ENCODE measurements at regions not wholly inside any gene's neighbourhood (a gene's known extent, or its start where the extent isn't known, plus 50 kb on each side); places are given as distances from the start of the nearest gene placed in this dataset.

DNA sequence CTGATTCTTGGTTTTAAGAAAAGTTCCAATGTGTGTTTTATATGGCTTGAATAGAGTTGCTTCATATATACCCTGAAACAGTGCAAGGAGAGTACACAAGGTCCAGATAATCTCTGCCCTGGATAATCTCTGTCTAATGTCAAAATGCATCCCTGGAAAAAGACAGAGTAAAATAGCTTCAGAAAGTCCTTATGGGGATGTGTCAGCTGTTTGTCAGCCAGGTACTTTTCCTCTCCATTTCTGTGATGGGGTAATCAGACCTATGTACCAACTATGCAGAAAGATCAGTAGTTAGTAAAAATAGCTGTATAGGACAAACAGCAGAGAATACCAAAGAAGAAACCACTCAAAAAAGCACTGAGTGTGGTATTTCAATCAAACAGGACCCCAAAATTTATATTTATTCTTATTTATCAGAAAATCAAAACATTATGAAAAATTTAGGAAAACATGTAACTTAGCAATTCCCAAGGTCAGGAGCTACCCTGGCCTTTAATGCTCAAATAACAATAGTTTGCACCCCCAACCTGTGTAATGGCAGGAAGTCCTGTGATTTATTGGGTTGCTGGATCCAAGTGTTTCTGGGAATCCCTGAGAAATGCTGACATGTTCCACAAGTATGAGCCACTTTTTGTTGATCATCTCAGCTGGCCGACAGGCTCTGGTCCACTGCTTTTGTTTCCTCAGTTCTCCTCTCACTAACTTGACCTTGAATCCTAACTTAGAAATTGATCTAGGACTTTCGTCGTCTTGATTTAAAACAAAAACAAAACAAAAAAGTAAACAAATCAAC, 69.6 kb downstream of the MDH1 start:
- no peak for DNase-seq (ENCODE audit: low read depth in 2 of 2)

DNA sequence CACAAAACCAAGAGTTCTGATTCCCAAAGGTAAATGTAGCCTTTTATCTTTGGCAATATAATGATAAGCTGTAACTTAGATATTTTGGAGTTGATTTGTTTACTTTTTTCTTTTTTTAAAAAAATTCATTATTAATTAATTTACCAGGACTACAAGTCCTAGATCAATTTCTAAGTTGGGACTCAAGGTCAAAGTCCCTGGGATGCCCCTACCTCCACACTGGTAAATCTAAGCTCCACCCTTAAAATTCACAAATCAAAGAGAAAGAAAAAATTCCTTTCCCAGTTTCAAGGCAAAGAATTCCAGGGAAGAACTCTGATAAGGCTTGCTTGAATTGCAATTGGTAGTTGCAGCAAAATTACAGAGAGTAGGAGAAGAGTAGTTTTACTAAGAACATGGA, 71.3 kb downstream of the MDH1 start:
- no peak for DNase-seq (ENCODE audit: low read depth in 2 of 2)

DNA sequence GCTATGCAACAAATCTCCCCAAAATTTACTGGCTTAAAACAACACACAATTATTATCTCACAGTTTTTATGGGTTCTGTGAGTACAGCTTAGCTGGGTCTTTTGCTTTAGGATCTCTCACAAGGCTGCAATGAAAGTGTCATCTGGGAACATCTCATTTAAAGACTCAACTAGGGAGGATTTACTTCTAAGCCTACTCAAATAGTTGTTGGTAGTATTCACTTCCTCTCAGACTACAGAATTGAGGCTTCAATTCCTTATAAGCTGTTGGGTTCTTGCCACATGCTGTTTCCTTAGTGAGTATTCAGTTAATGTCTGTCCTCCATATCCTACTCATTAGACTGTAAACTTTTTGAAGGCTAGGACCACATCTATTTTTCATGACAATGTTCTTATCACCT, 72.3 kb downstream of the MDH1 start:
- peak; percentile 85 to 87 for DNase-seq (ENCODE audit: low read depth in 2 of 2)

DNA sequence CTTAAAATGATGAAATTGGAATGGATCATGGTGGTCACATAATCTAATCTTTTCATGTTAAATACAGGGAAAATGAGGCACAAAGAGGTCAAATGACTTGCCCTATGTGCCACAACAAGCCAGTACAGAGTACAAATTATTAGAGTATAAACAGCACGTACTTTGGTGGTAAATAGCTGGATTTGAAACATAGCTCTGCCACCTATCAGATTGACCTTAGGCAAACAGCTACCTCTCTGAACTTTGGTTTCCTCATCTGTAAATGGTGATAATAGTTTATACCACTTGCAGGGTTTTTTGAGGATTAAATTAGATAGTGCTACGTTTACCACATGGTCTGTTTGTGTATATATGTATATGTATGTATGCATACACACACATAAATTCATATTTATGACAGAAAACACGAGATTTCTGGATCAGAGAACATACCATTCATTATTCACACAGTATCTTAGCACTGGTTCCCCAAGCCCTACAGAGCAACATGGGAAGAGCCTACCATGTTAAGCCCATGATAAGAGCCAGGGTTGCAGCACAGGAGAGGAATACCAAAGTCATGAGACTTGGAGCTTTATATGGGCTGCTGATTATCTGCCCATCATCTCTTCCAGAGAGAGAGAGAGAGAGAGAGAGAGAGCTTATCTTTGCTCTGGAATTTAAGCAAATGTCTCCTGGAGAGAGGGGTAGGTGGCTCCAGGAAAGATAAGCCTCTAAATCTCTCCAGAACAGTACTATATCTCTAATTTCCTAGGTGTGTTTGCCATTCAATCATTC, 73.5 kb downstream of the MDH1 start:
- DNase-seq (ENCODE audit: low read depth in 2 of 2) = no peak

DNA sequence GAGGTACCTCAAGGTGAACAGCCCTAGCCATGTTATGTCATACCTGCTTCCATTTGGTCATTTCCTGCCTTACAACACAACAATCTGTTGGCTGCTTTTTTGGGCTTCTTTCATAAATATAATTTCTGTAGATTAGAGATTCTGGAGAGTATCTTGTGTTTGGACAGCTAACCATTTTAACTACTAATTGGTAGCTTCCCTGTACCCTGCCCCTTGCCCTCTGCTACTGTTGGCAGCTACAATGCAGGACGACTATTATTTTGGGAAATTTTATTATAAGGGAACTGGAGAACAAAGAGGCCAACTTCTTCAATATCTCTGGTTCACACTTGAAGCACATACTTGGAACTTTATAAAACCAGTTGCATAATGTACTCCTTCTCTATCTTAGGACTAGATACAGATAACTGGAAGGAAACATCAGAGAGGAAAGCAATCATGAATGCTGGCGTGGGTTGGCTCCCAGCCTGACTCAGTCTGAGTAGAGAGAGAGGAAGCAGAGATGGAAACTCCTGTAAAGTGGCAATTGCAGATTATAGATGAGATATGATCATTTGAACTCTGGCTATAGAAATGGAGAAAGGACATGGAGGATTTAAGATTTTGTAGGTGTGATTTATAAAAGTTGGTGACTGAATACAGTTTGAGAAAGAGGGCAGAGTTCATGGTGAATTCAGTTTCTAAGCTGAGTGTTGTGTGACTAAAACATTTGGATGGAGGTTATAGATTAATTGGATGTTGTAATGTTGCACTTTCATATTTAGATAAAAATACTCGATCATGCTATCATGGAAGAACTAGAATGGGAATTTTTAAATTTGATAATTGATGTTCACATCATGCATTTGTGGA, 74.5 kb downstream of the MDH1 start:
- DNase-seq (ENCODE audit: low read depth in 2 of 2) = no peak

DNA sequence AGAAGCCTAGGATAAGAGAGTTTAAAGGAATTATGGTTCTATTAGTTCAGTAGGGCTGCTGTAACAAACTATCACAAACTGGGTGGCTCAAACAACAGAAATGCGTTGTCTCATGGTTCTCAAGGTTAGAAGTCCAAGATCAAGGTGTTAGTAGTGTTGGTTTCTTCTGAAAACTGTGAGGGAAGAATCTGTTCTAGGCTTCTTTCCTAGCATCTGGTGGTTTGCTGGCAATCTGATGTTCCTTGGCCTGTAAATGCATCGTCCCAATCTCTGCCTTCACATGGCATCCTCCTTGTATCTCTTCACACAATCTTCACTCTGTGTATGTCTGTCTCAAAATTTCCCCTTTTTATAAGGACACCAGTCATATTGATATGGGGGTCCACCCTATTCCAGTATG, 76.3 kb downstream of the MDH1 start:
- DNase-seq (ENCODE audit: low read depth in 2 of 2) = no peak

DNA sequence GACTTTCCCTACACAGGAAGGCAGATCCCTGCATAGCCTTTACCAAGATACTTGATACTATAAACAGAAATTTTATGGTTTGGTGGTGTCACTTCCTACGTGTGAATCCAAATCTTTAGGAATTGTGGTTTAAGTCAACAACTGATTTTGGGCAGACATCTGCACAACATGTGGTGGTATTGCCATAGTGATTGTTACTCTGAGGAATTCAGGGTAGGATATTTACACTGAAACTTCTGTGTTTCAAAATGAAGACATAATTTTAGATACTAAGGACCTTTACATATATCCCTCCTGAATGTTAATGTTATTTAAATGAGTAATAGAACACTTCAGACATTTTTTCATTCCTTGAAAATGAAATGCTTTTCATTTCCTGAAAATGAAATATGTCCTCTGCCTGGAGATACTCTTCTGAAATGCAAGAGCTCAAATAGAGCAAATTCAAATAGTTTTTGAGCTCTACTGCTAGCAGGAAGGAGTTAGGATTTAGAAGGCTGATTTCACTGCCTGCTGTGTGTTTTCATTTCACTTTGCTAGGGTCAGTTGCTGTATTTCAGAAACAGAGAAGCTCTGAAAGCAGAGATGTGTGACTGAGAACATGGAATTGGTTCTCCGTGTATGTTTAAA, 77.2 kb downstream of the MDH1 start:
- peak; percentile 90 to 93 for DNase-seq (ENCODE audit: low read depth in 2 of 2)

DNA sequence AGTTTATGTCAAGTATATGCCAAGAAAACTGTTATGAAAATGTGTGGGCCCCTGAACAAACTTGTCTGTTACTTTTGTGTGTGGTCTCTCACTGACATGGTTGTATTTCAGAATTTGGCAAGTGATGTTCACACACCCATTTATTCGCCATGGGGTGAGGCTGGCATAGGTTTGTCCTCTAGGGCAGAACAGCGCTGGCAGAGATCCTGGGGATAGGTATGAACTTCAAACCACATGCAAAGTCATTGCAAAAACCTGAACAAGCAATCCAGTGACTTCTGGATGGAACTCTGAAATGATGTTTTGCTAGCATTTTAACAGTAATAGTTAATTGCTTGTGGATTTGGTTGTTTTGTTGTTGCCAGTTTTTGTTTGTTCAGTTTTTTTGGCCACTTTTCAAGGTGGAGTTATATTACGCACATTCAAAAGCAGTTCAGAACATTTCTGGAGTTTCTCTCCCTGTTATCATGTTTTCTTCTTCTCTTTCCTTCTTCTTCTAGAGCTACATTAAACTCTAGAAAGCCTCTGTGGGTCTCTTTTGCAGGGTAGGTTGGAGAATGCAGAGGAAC, 78.5 kb downstream of the MDH1 start:
- no peak for DNase-seq (ENCODE audit: low read depth in 2 of 2)

DNA sequence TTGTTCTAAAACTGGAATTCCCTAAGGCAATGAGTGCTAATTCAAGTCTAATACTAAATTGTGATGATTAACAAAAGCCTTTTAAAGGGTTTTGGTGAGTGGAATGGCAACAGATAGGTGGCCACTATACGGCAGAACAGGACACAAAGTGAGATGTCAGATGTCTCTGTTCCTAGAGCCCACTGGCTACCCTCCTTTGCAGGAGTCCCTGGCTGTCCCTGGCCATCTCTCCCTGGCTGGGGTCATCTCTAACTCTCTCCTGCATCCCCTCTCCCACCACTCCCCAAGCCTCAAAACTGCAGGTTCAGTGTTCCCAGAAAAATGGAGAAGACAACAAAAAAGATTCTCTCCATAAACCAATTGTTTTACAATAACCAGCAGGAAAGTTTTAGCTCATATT, 79.2 kb downstream of the MDH1 start:
- no peak for DNase-seq (ENCODE audit: low read depth in 2 of 2)

DNA sequence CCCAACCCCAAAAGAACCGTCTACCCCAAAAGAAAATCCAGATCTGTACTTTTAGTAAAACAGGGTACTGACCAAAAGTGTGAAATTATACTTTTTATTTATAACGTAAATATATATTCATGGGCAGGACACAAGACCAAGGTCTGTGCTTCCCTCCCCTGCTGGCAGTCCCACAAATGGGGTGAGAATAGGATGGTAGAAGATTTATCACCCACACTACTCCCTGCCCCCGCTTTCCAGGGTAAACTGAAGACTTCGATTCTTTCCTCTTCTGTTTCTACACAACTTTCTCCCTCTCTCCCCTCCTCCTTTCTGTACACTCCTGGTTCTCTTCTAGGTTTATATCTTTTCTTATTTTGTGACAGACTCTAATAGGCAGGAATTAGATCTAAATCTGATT, 79.7 kb downstream of the MDH1 start:
- no peak for DNase-seq (ENCODE audit: low read depth in 2 of 2)

DNA sequence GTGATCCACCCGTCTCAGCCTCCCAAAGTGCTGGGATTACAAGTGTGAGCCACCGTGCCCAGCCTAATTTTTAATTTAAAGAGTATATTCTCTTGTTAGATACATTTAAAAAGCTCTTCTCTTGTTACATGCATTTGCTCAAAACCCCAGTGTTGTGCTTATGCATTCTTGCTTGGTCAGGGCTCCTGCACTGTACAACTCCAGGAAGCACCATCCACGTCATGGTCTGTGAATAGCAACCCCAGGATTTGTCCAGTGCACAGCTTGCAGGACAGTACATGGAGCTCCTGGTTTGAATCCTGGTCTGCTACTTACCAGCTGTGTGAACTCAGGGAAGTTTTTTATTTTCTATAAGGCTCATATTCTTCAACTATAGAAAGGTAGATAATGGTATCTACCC, 80.8 kb downstream of the MDH1 start:
- no peak for DNase-seq (ENCODE audit: low read depth in 2 of 2)

DNA sequence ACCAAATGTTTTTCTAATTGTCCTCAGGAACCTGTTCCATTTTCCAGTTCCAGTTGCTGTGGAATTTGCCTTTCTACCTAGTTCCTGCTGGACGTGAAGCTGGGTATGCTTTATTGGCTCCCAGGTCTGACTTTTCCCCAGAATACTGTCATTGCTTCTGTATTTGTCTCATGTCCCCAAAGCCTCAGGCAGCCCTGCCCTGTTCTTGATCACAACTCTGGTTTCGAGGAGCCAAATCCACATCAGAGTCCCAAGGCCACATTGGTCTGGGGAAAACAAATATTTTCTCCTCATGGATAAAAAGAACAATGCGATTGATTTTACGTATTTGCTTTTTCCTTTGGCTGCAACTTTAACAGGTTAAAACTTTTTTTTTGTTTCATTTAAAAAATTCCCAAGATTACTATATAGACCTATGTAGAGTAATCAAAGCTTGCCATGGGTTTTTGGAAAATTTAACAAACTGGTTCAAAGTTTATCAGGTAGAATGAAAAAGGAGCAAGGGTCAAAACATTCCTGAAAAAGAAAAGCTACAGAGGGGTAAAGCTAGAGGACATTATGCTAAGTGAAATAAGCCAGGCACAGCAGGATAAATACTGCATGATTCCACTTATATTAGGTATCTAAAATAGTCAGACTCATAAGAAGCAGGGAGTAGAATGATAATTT, 85.2 kb downstream of the MDH1 start:
- DNase-seq (ENCODE audit: low read depth in 2 of 2) = no peak

DNA sequence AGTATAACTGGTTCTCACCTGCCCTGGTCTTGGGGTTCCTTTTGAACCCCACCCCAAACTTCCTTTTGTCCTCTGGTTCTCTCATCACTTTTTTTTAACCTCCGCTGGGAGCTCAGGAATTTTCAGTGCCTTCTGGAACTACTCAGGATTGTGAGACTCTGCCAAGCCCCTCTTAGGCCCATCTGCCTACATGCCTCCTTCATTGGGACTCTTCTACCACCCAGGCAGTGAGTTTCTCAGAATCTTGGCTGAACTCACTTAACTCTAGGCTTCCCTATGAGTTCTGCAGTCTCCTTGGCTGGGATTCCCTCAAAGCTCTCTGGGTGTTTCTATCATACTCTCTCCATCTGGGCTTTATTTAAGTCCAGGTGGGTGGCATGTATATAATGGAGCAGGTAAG, 86.3 kb downstream of the MDH1 start:
- no peak for DNase-seq (ENCODE audit: low read depth in 2 of 2)

DNA sequence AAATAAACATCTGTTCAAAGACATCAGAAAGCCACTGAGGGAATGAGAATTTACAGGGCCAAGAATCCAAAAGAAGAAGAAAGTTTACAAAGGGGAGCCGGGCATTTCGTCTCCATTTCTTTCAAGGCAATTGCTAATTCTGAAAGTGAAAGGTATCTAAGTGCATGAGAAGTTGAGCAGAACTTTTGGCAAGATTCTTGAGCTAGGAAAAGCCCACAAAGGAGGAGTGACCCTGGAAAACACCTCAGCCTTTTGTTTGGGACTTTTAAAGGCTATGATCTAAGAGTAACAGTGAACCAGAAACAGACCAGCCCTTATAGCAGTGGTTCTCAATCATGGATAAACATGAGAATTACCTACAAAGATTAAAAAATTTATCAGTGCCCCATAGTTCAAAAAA, 87.4 kb downstream of the MDH1 start:
- DNase-seq (ENCODE audit: low read depth in 2 of 2) = no peak

DNA sequence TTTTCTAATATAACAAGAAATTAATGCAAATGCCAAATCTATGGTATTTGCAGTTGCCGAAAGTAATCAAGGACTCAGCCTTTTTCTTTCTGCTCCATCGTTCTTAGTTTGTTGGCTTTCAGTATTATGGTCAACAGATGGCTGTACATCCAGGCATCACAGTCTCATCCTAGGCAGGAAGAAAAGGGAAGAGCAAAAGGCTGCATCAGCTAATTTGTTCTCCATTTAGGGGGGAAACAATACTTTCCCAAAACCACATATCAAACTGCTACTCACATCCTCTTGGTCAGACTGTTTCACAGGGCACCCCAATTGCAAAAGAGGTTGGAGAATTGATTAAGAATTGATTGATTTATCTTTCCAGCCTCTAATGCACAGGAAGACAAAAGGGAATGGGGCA, 89.3 kb downstream of the MDH1 start:
- DNase-seq (ENCODE audit: low read depth in 2 of 2) = no peak

DNA sequence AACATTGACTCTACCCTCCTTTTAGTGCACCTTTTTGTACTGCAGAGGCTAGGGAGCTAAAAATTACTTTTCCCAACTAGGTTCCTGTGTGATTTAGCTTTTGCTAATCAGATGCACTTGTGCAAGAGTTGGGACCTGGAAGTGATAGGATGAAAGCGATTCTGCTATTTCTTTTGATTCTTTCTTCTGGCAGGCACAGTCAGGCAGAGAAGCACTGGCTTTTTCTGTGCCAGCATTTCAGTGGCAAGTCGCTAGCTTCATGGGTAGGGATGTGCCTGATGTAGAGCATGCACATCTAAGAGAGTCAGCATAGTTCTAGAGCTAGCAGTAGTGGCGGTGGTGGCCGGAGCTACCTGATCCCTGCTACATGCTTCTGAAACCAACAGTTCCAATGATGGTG, 89.8 kb downstream of the MDH1 start:
- DNase-seq (ENCODE audit: low read depth in 2 of 2) = no peak

DNA sequence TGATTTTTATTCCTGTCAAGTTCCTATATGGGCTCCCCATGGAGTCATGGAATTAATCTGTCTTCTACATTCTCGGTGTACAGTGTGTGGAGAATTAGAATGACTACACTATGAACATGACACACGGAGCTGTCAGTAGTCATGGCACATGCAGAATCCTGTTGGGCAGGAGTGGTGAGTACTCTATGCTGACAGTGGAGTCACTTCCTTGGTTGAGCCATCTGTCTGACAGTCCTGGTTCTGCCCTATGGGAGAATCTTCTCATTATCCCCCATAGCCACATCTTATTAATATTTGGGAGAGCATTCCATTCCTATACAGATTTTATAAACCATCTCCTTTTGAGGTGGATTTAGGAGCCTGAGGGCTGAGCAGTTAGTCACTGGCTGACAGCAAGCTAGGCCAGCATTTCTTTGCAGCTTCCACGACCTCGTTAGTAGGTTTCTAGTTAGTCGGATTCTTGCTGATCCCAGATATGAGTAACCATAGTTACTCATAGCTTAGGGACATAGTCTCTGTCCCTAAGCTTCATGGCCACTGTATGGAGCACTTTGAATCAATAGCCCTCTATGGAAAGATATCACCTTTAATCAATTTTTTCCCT, 90.6 kb downstream of the MDH1 start:
- DNase-seq (ENCODE audit: low read depth in 2 of 2) = no peak

DNA sequence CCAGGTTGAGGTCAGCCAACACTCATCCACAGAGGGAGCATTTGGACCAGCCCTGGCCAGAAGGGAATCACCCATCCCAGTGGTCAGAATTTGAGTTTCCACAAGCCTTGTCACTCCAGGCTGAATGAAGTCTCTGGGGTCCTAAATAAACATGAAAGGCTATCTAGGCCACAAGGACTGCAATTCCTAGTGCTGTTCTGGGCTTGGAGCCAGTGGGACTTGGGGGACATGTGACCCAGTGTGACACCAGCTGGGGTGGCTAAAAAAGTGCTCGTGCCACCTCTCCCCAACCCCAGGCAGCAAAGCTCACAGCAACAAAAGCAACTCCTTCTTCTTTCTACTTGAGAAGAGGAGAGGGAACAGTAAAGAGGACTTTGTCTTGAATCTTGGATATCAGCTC, 91.7 kb downstream of the MDH1 start:
- no peak for DNase-seq (ENCODE audit: low read depth in 2 of 2)

DNA sequence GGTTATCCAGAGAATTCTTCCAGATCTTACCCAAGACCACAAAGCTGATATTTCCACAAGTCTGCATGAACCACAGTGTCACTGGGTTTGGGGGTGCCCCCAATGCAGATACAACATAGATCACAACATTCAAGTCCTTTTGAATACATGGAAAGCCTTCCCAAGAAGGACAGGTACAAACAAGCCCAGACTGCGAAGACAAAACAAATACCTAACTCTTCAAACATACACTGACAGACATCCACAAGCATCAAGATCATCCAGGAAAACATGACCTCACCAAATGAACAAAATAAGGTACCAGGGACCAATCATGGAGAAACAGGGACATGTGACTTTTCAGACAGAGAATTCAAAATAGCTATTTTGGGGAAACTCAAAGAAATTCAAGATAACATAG, 93.1 kb downstream of the MDH1 start:
- no peak for DNase-seq (ENCODE audit: low read depth in 2 of 2)

DNA sequence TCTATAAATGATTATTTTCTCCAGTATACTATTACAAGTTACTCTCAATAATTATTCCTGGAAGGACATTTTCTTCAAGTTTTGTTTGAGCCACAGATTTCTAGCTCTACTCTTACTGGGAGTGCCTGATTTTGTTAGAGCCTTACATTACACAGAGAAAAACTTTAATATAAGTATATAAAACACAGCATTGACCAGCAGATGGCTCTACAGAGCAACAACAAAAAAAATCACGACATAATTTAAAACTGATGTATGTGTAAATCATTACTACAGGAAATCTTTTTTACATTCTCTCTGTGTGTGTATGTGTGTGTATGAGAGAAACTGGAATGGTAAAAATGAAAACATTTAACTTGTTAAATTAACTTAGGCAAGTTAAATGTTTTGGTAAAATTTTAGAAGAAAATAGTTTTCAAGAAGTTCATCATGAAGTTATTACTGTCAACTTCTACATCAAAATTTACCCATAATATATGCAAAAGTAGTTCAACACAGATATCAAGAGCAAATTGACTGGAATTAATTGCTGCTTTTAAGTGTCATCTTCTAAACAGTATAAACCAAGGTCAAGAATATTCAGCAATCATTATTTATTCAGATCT, 103.3 kb downstream of the MDH1 start:
- peak; percentile 44 to 47 for DNase-seq (ENCODE audit: low read depth in 2 of 2)
